Fibroblast of lung (primary cell): ENCODE measurements at regions not wholly inside any gene's neighbourhood (a gene's known extent, or its start where the extent isn't known, plus 50 kb on each side); places are given as distances from the start of the nearest gene placed in this dataset.

ENCODE experiments used
- DNase-seq, 2 donors: peaks; one replicate each; pipeline versions ENCODE4 v3.0.0 to v3.0.0-alpha.2; 2010; ENCODE audit warnings: low read depth in 2 of 2
- H2AFZ ChIP-seq: 2 replicates; pipeline ENCODE4 v1.5.1; 2012; ENCODE audit warnings: low read length, control low read depth, inconsistent platforms
- H3K27ac ChIP-seq: 2 replicates; pipeline ENCODE4 v1.5.1; 2011; ENCODE audit warnings: low read length, control low read depth; ENCODE audit not compliant: insufficient read depth
- H3K27me3 ChIP-seq: 2 replicates; pipeline ENCODE4 v1.5.1; 2011; ENCODE audit warnings: mild to moderate bottlenecking, low read length; ENCODE audit not compliant: control insufficient read depth, insufficient read depth
- H3K36me3 ChIP-seq: 2 replicates; pipeline ENCODE4 v1.5.1; 2011; ENCODE audit warnings: low read length; ENCODE audit not compliant: control insufficient read depth, insufficient read depth
- H3K4me1 ChIP-seq: 2 replicates; pipeline ENCODE4 v1.5.1; 2011; ENCODE audit warnings: low read length; ENCODE audit not compliant: control insufficient read depth, insufficient read depth; ENCODE audit errors: extremely low read depth
- H3K4me2 ChIP-seq: 2 replicates; pipeline ENCODE4 v1.5.1; 2011; ENCODE audit warnings: low read length, control low read depth; ENCODE audit not compliant: insufficient read depth; ENCODE audit errors: extremely low read depth
- H3K4me3 ChIP-seq, 4 experiments: fragments of 200-600 bp in 1 of 4; sonication (generic) in 1 of 4; replicated peaks in 1 of 4; 2 replicates each; pipeline ENCODE4 v1.5.1; 2011 to 2016; ENCODE audit warnings: low read length in 4 of 4, low read depth in 3 of 4, mild to moderate bottlenecking in 3 of 4, control low read depth in 2 of 4, inconsistent platforms in 1 of 4, mixed read lengths in 1 of 4; ENCODE audit not compliant: insufficient read depth in 1 of 4; ENCODE audit errors: control extremely low read depth in 1 of 4
- H3K79me2 ChIP-seq: 2 replicates; pipeline ENCODE4 v1.5.1; 2012; ENCODE audit warnings: mild to moderate bottlenecking, low read length, inconsistent platforms; ENCODE audit not compliant: control insufficient read depth, insufficient read depth
- H3K9ac ChIP-seq: 2 replicates; pipeline ENCODE4 v1.5.1; 2011; ENCODE audit warnings: mild to moderate bottlenecking, low read length, control low read depth; ENCODE audit not compliant: insufficient read depth
- H3K9me3 ChIP-seq: 2 replicates; pipeline ENCODE4 v1.5.1; 2012; ENCODE audit warnings: low read depth, low read length; ENCODE audit not compliant: control insufficient read depth, insufficient read depth
- H4K20me1 ChIP-seq: 2 replicates; pipeline ENCODE4 v1.5.1; 2011; ENCODE audit warnings: low read length; ENCODE audit not compliant: control insufficient read depth, insufficient read depth; ENCODE audit errors: extremely low read depth
- EZH2 ChIP-seq: IDR thresholded peaks from 2 replicates; pipeline ENCODE4 v1.5.1; 2012; ENCODE audit warnings: low read length, control low read depth, mild to moderate bottlenecking; ENCODE audit errors: missing control alignments
- TF ChIP-seq, protein P1 (sequence below), 2 donors: IDR thresholded peaks in 1 of 2; conservative IDR thresholded peaks in 1 of 2; 1 replicate in 1 of 2; 2 replicates in 1 of 2; pipeline ENCODE4 v1.5.1; 2011 to 2012; ENCODE audit warnings: low read length in 2 of 2, control low read depth in 1 of 2, inconsistent platforms in 1 of 2, low read depth in 1 of 2, mild to moderate bottlenecking in 1 of 2

DNA sequence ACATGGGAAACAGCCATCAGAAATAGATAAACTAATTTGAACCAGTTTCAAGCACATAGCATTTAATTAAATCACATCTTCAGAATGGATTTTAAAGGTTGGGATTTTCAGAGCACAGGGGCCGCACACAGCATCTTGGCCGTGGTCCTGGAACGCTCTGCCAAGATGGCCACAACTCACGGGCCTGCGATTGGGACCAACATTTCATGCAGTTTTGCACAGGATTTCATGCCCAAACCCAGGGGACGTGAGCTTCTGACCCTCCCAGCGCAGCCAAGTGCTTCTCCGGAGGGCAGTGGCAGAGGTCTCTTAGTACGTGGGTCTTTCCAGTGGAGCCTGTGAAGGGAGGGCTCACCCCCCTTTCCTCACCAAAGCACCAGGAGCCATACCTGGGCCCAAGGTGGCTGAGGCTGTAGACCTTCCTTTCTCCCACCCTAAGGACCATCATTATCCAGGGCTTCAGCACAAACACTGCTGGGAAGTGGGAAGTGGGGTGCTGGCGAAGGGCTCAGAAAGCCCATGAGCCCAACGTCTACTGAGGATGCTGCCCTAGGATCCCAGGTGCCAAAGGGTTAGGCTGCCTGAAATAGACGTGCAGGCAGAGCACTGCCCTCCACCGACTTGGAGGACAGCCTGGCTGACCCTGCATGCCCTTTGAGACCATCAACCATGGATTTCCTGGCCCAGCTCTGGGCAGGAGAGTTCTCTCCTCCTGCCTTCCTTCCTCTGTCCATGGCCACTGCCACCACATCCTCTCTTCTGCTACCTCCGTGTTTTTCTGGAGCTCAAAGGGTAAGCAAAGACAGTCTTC, 611.2 kb upstream of the MGMT start:
- H3K79me2 ChIP-seq: no peaks in the 10 kb centered on the region
- no peaks in the 10 kb centered on the region for H3K4me1 ChIP-seq
- H3K9ac ChIP-seq: no peak overlapping the region
- H4K20me1 ChIP-seq: no peaks in the 10 kb centered on the region
- no peak for TF ChIP-seq EZH2
- TF ChIP-seq, protein P1, sequence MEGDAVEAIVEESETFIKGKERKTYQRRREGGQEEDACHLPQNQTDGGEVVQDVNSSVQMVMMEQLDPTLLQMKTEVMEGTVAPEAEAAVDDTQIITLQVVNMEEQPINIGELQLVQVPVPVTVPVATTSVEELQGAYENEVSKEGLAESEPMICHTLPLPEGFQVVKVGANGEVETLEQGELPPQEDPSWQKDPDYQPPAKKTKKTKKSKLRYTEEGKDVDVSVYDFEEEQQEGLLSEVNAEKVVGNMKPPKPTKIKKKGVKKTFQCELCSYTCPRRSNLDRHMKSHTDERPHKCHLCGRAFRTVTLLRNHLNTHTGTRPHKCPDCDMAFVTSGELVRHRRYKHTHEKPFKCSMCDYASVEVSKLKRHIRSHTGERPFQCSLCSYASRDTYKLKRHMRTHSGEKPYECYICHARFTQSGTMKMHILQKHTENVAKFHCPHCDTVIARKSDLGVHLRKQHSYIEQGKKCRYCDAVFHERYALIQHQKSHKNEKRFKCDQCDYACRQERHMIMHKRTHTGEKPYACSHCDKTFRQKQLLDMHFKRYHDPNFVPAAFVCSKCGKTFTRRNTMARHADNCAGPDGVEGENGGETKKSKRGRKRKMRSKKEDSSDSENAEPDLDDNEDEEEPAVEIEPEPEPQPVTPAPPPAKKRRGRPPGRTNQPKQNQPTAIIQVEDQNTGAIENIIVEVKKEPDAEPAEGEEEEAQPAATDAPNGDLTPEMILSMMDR (conservative IDR thresholded peaks at IDR 0.05 in 1 of 2, IDR thresholded peaks at IDR 0.05 in 1 of 2; ENCODE audit: low read depth in 1 of 2, low read length in 2 of 2): no peak
- no peak overlapping the region for H3K27ac ChIP-seq
- H3K9me3 ChIP-seq: no peaks in the 10 kb centered on the region
- DNase-seq: no peak
- no peak overlapping the region for H3K4me2 ChIP-seq
- H3K36me3 ChIP-seq: no peaks in the 10 kb centered on the region
- no peak overlapping the region for H3K4me3 ChIP-seq
- no peaks in the 10 kb centered on the region for H3K27me3 ChIP-seq
- no peak overlapping the region for H2AFZ ChIP-seq

DNA sequence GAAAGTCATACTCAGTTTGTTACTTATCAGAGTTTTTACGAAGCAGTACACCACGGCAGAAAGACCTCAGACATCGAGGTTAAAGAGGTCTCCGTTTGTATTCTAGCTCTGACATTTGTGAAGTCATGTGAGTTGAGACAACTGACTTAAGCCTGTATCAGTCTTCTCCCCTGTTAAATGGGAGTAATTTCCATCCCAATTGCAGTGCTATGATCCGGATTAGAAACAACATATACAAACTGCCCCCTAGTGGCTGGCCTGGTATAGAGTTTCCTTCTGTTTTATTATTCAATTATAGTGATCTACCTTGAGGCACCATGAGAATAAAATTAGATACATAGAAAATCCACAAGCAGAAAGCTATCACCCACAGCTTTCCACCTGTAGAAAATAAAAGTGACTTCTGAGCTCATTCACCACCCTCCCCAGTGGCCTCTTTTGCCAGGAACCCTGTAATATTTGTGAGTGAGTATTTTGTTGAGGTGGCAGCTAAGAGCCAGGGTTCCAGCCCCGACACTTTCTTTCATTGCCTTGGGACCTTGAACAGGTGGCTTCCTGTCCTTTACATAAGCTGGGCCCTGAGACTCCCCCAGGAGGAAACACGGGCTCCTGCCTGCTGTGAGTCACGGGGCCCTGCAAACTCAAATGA, 607.2 kb upstream of the MGMT start:
- Histone ChIP-seq H3K4me3 (no peak overlapping the region), H3K9me3 (no peaks in the 10 kb centered on the region), H3K4me1 (no peaks in the 10 kb centered on the region), H3K27ac (no peak overlapping the region), H3K4me2 (no peak overlapping the region), H3K9ac (no peak overlapping the region), H3K79me2 (no peaks in the 10 kb centered on the region), H2AFZ (no peak overlapping the region), H3K27me3 (no peaks in the 10 kb centered on the region), H3K36me3 (no peaks in the 10 kb centered on the region), H4K20me1 (no peaks in the 10 kb centered on the region)
- peak; percentile 1 to 8 for DNase-seq
- no peak for TF ChIP-seq EZH2
- TF ChIP-seq, protein P1 (conservative IDR thresholded peaks at IDR 0.05 in 1 of 2, IDR thresholded peaks at IDR 0.05 in 1 of 2; ENCODE audit: low read depth in 1 of 2, low read length in 2 of 2): peak in 1 of 2 donors; percentile 54

DNA sequence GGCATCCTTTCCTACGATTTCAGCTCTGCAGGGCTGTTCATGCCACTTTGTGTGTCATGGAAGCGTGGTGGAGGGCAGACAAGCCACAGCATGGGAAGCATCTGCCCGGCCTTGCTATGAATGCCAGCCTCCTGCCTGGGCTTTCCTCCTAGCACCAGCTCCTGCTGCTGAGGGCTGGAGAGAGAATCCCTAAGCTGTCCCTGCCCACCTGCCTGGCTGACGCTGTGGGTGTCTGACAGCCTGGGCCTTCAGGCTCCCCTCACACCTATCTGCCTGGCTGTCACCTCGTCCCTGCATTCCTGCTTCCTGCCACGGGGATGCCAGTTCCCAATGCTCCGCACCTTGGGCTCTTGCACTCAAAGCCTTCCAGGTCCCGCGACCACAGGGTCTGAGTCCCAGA, 606.5 kb upstream of the MGMT start:
- H3K9ac ChIP-seq: no peak overlapping the region
- H3K79me2 ChIP-seq: no peaks in the 10 kb centered on the region

More for the DNA sequence above, 606.5 kb upstream of the MGMT start:
- no peak for TF ChIP-seq EZH2
- TF ChIP-seq, protein P1 (conservative IDR thresholded peaks at IDR 0.05 in 1 of 2, IDR thresholded peaks at IDR 0.05 in 1 of 2; ENCODE audit: low read depth in 1 of 2, low read length in 2 of 2): no peak
- Histone ChIP-seq H3K27me3 (no peaks in the 10 kb centered on the region), H3K4me2 (no peak overlapping the region), H3K36me3 (no peaks in the 10 kb centered on the region), H3K4me1 (no peaks in the 10 kb centered on the region), H4K20me1 (no peaks in the 10 kb centered on the region), H3K9me3 (no peaks in the 10 kb centered on the region), H3K27ac (no peak overlapping the region), H2AFZ (no peak overlapping the region), H3K4me3 (no peak overlapping the region)
- no peak for DNase-seq
